ENCODE measurements at regions not wholly inside any gene's neighbourhood (a gene's known extent, or its start where the extent isn't known, plus 50 kb on each side); places are given as distances from the start of the nearest gene placed in this dataset.

GRCh38 chr3:110067527-110067926, 730.2 kb upstream of the DPPA4 start:
- TF ChIP-seq CTCF (conservative IDR thresholded peaks at IDR 0.05; ENCODE audit: low read depth, low read length): no peak
- TF ChIP-seq EZH2 (IDR thresholded peaks at IDR 0.05; ENCODE audit: low read length, unreplicated experiment): no peak
- no peak for TF ChIP-seq EZH2phosphoT487 (IDR thresholded peaks at IDR 0.05; ENCODE audit: borderline replicate concordance, low read length)

All from PC-3 (cell line).